Inferior parietal cortex (tissue), 1 donor: ENCODE measurements at regions not wholly inside any gene's neighbourhood (a gene's known extent, or its start where the extent isn't known, plus 50 kb on each side); places are given as distances from the start of the nearest gene placed in this dataset.
A peak's percentile ranks its signal among the peaks of the same experiment; 100 is the strongest.

Experiments
- DNase-seq: peaks from one replicate; pipeline ENCODE4 v3.0.0-alpha.2; 2016; ENCODE audit errors: extremely low spot score

- no peak for DNase-seq
Observed at GRCh38 chr13:48181482-48182145, 51.4 kb upstream of the ITM2B start.

- no peak for DNase-seq
Observed at GRCh38 chr13:48178126-48178525, 54.9 kb upstream of the ITM2B start.

GRCh38 chr13:48176781-48177180 lies 56.2 kb upstream of the ITM2B start:
- DNase-seq: no peak

- no peak for DNase-seq
Observed at GRCh38 chr13:48175185-48175584, 57.8 kb upstream of the ITM2B start.

GRCh38 chr13:48167866-48168265 lies 65.1 kb upstream of the ITM2B start:
- no peak for DNase-seq

GRCh38 chr13:48165727-48166126 lies 67.3 kb upstream of the ITM2B start:
- no peak for DNase-seq

GRCh38 chr13:48165063-48165462 lies 67.9 kb upstream of the ITM2B start:
- no peak for DNase-seq

GRCh38 chr13:48163061-48163460 lies 68.2 kb upstream of the MED4 start:
- DNase-seq: no peak

GRCh38 chr13:48162217-48162616 lies 67.3 kb upstream of the MED4 start:
- no peak for DNase-seq

GRCh38 chr13:48161530-48162179 lies 66.8 kb upstream of the MED4 start:
- peak; percentile 20 for DNase-seq

GRCh38 chr13:48160606-48161278 lies 65.8 kb upstream of the MED4 start:
- DNase-seq: peak; percentile 23

- no peak for DNase-seq
Observed at GRCh38 chr13:48159826-48160225, 64.9 kb upstream of the MED4 start.

GRCh38 chr13:48159401-48159800 lies 64.5 kb upstream of the MED4 start:
- DNase-seq: no peak

GRCh38 chr13:48158915-48159314 lies 64.0 kb upstream of the MED4 start:
- no peak for DNase-seq

GRCh38 chr13:48158290-48158689 lies 63.4 kb upstream of the MED4 start:
- no peak for DNase-seq

- DNase-seq: no peak
Observed at GRCh38 chr13:48156466-48156865, 61.6 kb upstream of the MED4 start.

- no peak for DNase-seq
Observed at GRCh38 chr13:48155848-48156247, 60.9 kb upstream of the MED4 start.

GRCh38 chr13:48154671-48155070 lies 59.8 kb upstream of the MED4 start:
- no peak for DNase-seq

GRCh38 chr13:48153186-48153585 lies 58.3 kb upstream of the MED4 start:
- no peak for DNase-seq

GRCh38 chr13:48151363-48152161 lies 56.7 kb upstream of the MED4 start:
- DNase-seq: no peak

- DNase-seq: no peak
Observed at GRCh38 chr13:48148454-48148853, 53.5 kb upstream of the MED4 start.

- no peak for DNase-seq
Observed at GRCh38 chr13:48146636-48147035, 51.7 kb upstream of the MED4 start.
